Neuronal stem cell (in vitro differentiated cells): ENCODE measurements at regions not wholly inside any gene's neighbourhood (a gene's known extent, or its start where the extent isn't known, plus 50 kb on each side); places are given as distances from the start of the nearest gene placed in this dataset.

Source experiments
- DNase-seq: peaks from one replicate; pipeline ENCODE4 v3.0.0-alpha.2; 2013; ENCODE audit warnings: low spot score
- H2AFZ ChIP-seq: one replicate; pipeline ENCODE4 v1.6.1; 2013; ENCODE audit warnings: mild to moderate bottlenecking, low read length, inconsistent platforms
- H2AK5ac ChIP-seq: 2 replicates; pipeline ENCODE4 v1.6.1; 2013; ENCODE audit warnings: low read depth, mild to moderate bottlenecking, inconsistent platforms, low read length, moderate library complexity, mixed read lengths
- H2BK120ac ChIP-seq: 2 replicates; pipeline ENCODE4 v1.6.1; 2013; ENCODE audit warnings: low read depth, mild to moderate bottlenecking, inconsistent platforms, low read length, moderate library complexity, mixed read lengths
- H2BK12ac ChIP-seq: one replicate; pipeline ENCODE4 v1.6.1; 2013; ENCODE audit warnings: low read length, inconsistent platforms
- H2BK15ac ChIP-seq: 2 replicates; pipeline ENCODE4 v1.6.1; 2013; ENCODE audit warnings: mild to moderate bottlenecking, low read length, inconsistent platforms, mixed read lengths
- H2BK5ac ChIP-seq: one replicate; pipeline ENCODE4 v1.6.1; 2013; ENCODE audit warnings: inconsistent platforms, mild to moderate bottlenecking, low read length, moderate library complexity
- H3K14ac ChIP-seq: one replicate; pipeline ENCODE4 v1.6.1; 2013; ENCODE audit warnings: low read length, inconsistent platforms
- H3K18ac ChIP-seq: 2 replicates; pipeline ENCODE4 v1.6.1; 2013; ENCODE audit warnings: low read length, inconsistent platforms
- H3K23ac ChIP-seq: 2 replicates; pipeline ENCODE4 v1.6.1; 2013; ENCODE audit warnings: low read depth, mild to moderate bottlenecking, mixed read lengths, low read length, inconsistent platforms; ENCODE audit not compliant: poor library complexity
- H3K27ac ChIP-seq: replicated peaks from 3 replicates; pipeline ENCODE4 v1.5.1; 2013; ENCODE audit warnings: low read length, inconsistent platforms
- H3K27me3 ChIP-seq, 3 experiments: 2 replicates each; pipeline ENCODE4 v1.6.1; 2013; ENCODE audit warnings: low read length in 3 of 3, mild to moderate bottlenecking in 2 of 3, inconsistent platforms in 1 of 3, low read depth in 1 of 3, mixed read lengths in 1 of 3, moderate library complexity in 1 of 3; ENCODE audit not compliant: control insufficient read depth in 3 of 3, insufficient read depth in 3 of 3
- H3K36me3 ChIP-seq, 2 donors: replicated peaks in 1 of 2; 2 replicates each; pipeline ENCODE4 v1.6.1; 2013; ENCODE audit warnings: low read length in 2 of 2; ENCODE audit not compliant: control insufficient read depth in 2 of 2, insufficient read depth in 2 of 2
- H3K4ac ChIP-seq: 2 replicates; pipeline ENCODE4 v1.6.1; 2013; ENCODE audit warnings: inconsistent platforms, mild to moderate bottlenecking, low read length, moderate library complexity
- H3K4me1 ChIP-seq, 2 donors: 1 replicate in 1 of 2; 2 replicates in 1 of 2; pipeline ENCODE4 v1.6.1; 2013; ENCODE audit warnings: low read length in 2 of 2, low read depth in 1 of 2; ENCODE audit not compliant: control insufficient read depth in 2 of 2, insufficient read depth in 1 of 2
- H3K4me2 ChIP-seq: one replicate; pipeline ENCODE4 v1.6.1; 2013; ENCODE audit warnings: mild to moderate bottlenecking, low read length, inconsistent platforms; ENCODE audit not compliant: insufficient read depth, poor library complexity, severe bottlenecking
- H3K4me3 ChIP-seq, 2 donors: 2 replicates each; pipeline ENCODE4 v1.5.1; 2013; ENCODE audit warnings: low read length in 2 of 2, mild to moderate bottlenecking in 2 of 2, inconsistent platforms in 1 of 2, moderate library complexity in 1 of 2
- H3K79me1 ChIP-seq: one replicate; pipeline ENCODE4 v1.6.1; 2013; ENCODE audit warnings: low read depth, mild to moderate bottlenecking, inconsistent platforms, low read length, moderate library complexity
- H3K9ac ChIP-seq: one replicate; pipeline ENCODE4 v1.6.1; 2013; ENCODE audit warnings: mild to moderate bottlenecking, low read depth, low read length, inconsistent platforms; ENCODE audit not compliant: poor library complexity
- H3K9me3 ChIP-seq, 2 donors: replicated peaks in 1 of 2; 2 replicates each; pipeline versions ENCODE3 to v1.6.1; 2013; ENCODE audit warnings: low read length in 2 of 2, mild to moderate bottlenecking in 2 of 2, inconsistent platforms in 1 of 2, low read depth in 1 of 2, mixed read lengths in 1 of 2, moderate library complexity in 1 of 2; ENCODE audit not compliant: control insufficient read depth in 2 of 2, insufficient read depth in 1 of 2
- H4K8ac ChIP-seq: one replicate; pipeline ENCODE4 v1.6.1; 2013; ENCODE audit warnings: low read depth, mild to moderate bottlenecking, inconsistent platforms, low read length, moderate library complexity
- H4K91ac ChIP-seq: one replicate; pipeline ENCODE4 v1.6.1; 2013; ENCODE audit warnings: low read length, low read depth, mild to moderate bottlenecking, inconsistent platforms; ENCODE audit not compliant: poor library complexity
- WGBS, 2 donors: extraction: QIAGEN DNeasy Blood & Tissue Kit; methylation state at CpG; one replicate each; pipeline ENCODE4 v1.1.7; 2013; ENCODE audit warnings: missing lambda C conversion rate in 2 of 2, mixed read lengths in 1 of 2; ENCODE audit not compliant: insufficient read length in 2 of 2, insufficient replicate concordance in 1 of 2; ENCODE audit errors: extremely low coverage in 2 of 2; 5-methylcytosine and 5-hydroxymethylcytosine counted together

GRCh38 chr3:194079702-194080172 is 56.2 kb upstream of the HES1 start:
- Histone ChIP-seq H3K79me1 (no peaks in the 10 kb centered on the region), H3K23ac (no peak overlapping the region), H3K36me3 (no peaks in the 10 kb centered on the region), H2AFZ (peak overlapping the region; percentile 75), H2BK120ac (no peak overlapping the region), H3K4me1 (peaks cover 15 to 50% of the 10 kb centered on the region in 2 donors), H3K4me3 (peak overlapping the region in 1 of 2 donors; percentile 0), H3K4me2 (no peak overlapping the region), H4K8ac (no peak overlapping the region), H3K9ac (no peak overlapping the region), H3K9me3 (peaks cover 0 to 4% of the 10 kb centered on the region in 2 donors), H3K27ac (no peak overlapping the region), H3K27me3 (no peaks in the 10 kb centered on the region), H2BK12ac (no peak overlapping the region), H3K4ac (no peak overlapping the region), H2AK5ac (no peak overlapping the region), H4K91ac (no peak overlapping the region), H2BK15ac (no peak overlapping the region), H2BK5ac (no peak overlapping the region), H3K14ac (no peak overlapping the region), H3K18ac (no peak overlapping the region)
- no peak for DNase-seq
- WGBS, 2 donors = no CpG with 5 or more reads among the region's 14 CpGs

- no peak overlapping the region for H3K9ac ChIP-seq
Observed at GRCh38 chr3:194080436-194080835, 55.5 kb upstream of the HES1 start.

GRCh38 chr3:194080913-194081800 is 54.8 kb upstream of the HES1 start:
- Histone ChIP-seq H3K27ac (no peak overlapping the region), H2AK5ac (no peak overlapping the region), H3K4me3 (no peak overlapping the region), H3K18ac (no peak overlapping the region), H3K79me1 (no peaks in the 10 kb centered on the region), H3K14ac (no peak overlapping the region), H3K23ac (no peak overlapping the region), H3K4me1 (peaks cover 13 to 43% of the 10 kb centered on the region in 2 donors), H2BK5ac (no peak overlapping the region), H3K4me2 (no peak overlapping the region), H3K9ac (no peak overlapping the region), H4K91ac (peak overlapping the region; percentile 18), H3K9me3 (peaks cover 0 to 7% of the 10 kb centered on the region in 2 donors), H3K4ac (no peak overlapping the region), H2BK120ac (no peak overlapping the region), H2BK15ac (no peak overlapping the region), H3K36me3 (no peaks in the 10 kb centered on the region), H2AFZ (no peak overlapping the region), H2BK12ac (no peak overlapping the region), H3K27me3 (no peaks in the 10 kb centered on the region), H4K8ac (no peak overlapping the region)
- WGBS, 2 donors = no CpG with 5 or more reads among the region's 8 CpGs
- DNase-seq = no peak

More at GRCh38 chr3:194080436-194080835, 55.5 kb upstream of the HES1 start:
- H4K91ac ChIP-seq = no peak overlapping the region
- H3K18ac ChIP-seq = peak overlapping the region; percentile 13
- H2BK5ac ChIP-seq = no peak overlapping the region
- peaks cover 0 to 7% of the 10 kb centered on the region in 2 donors for H3K9me3 ChIP-seq
- H3K4me1 ChIP-seq = peaks cover 15 to 48% of the 10 kb centered on the region in 2 donors
- H3K4me3 ChIP-seq = no peak overlapping the region
- no peak overlapping the region for H2BK15ac ChIP-seq
- WGBS, 2 donors = no CpG with 5 or more reads among the region's 7 CpGs
- H2BK12ac ChIP-seq = no peak overlapping the region
- no peak overlapping the region for H4K8ac ChIP-seq
- no peak overlapping the region for H3K4me2 ChIP-seq
- no peak overlapping the region for H2AFZ ChIP-seq
- H3K79me1 ChIP-seq = no peaks in the 10 kb centered on the region
- no peaks in the 10 kb centered on the region for H3K36me3 ChIP-seq
- DNase-seq = no peak
- no peaks in the 10 kb centered on the region for H3K27me3 ChIP-seq
- no peak overlapping the region for H3K27ac ChIP-seq
- H2AK5ac ChIP-seq = no peak overlapping the region
- H3K4ac ChIP-seq = no peak overlapping the region
- no peak overlapping the region for H3K23ac ChIP-seq
- H2BK120ac ChIP-seq = no peak overlapping the region
- H3K14ac ChIP-seq = no peak overlapping the region

- Histone ChIP-seq H3K27ac (no peak overlapping the region), H3K4ac (no peak overlapping the region), H4K91ac (no peak overlapping the region), H2BK12ac (peak overlapping the region; percentile 75), H3K23ac (no peak overlapping the region), H2BK5ac (no peak overlapping the region), H2BK15ac (no peak overlapping the region), H3K14ac (no peak overlapping the region), H2AFZ (no peak overlapping the region), H3K18ac (peak overlapping the region; percentile 41), H3K36me3 (no peaks in the 10 kb centered on the region), H3K79me1 (no peaks in the 10 kb centered on the region), H3K9ac (no peak overlapping the region), H4K8ac (no peak overlapping the region), H3K4me1 (peaks cover 15 to 44% of the 10 kb centered on the region in 2 donors), H2AK5ac (no peak overlapping the region), H3K27me3 (no peaks in the 10 kb centered on the region), H3K4me2 (no peak overlapping the region), H3K9me3 (peaks cover 0 to 7% of the 10 kb centered on the region in 2 donors), H3K4me3 (no peak overlapping the region), H2BK120ac (no peak overlapping the region)
- no CpG with 5 or more reads among the region's 5 CpGs for WGBS, 2 donors
- DNase-seq = no peak
Observed at GRCh38 chr3:194081826-194082225, 54.1 kb upstream of the HES1 start.
